HG02981 (cell line): ENCODE measurements at regions not wholly inside any gene's neighbourhood (a gene's known extent, or its start where the extent isn't known, plus 50 kb on each side); places are given as distances from the start of the nearest gene placed in this dataset.

Experiments used
- ATAC-seq: cut with Tn5 transposase; IDR thresholded peaks from one replicate; pipeline ENCODE4 v1.9.1; 2021; ENCODE audit warnings: mild to moderate bottlenecking, moderate library complexity; ENCODE audit not compliant: unreplicated experiment

DNA sequence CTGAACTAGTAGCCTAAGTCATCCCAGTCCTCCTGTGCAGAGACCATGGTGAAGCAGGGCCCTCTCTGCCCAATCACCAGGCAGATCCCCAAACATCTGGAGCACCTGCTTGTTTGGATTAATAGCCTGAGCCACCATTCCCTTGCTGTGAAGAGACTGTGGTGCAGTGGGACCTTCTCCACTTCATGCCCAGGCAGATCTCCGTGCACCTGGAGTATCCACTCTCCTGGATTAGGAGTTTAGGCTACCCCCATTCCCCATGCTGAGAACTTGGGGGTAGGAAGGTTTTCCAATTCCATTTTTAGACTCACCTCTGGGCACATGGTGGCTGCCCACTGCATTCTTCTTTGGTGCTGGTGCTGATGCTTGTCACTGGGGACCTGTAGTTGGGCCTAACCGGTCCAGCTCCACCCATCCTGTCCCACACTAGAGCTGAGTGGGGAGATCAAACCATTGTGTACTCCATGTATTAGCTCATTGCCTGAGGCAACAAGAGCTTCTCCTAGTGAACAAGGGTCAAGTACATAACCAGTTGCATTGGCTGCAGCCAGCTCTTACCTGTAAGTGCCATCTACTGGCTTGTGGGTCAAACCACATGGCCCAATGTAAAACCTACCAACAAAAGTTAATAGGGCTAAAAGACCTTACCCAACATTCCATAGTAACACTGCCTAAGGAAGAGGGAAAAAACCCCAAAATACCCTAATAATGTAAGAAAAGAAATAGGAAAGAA lies 382.5 kb upstream of the CBLB start:
- no peak for ATAC-seq

DNA sequence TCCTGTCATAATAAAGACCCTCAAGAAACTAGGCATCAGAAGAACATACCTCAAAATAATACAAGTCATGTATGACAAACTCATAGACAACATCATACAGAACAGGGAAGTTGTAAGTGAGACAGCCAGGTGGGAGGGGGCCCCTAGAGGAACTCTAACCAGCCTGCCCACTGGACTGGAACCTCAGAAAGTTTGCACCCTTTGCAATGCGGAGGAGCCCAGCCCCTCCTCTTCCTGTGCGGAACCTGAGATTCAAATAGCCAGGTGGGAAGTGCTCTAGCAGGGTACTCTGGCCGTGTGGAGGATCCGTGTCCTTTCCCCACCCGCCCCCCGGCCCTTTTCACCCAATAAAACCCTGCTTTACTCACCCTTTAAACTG lies 387.0 kb upstream of the CBLB start:
- peak; percentile 93 for ATAC-seq

GRCh38 chr3:106256249-106256957 lies 387.6 kb upstream of the CBLB start:
- ATAC-seq = peak; percentile 26

DNA sequence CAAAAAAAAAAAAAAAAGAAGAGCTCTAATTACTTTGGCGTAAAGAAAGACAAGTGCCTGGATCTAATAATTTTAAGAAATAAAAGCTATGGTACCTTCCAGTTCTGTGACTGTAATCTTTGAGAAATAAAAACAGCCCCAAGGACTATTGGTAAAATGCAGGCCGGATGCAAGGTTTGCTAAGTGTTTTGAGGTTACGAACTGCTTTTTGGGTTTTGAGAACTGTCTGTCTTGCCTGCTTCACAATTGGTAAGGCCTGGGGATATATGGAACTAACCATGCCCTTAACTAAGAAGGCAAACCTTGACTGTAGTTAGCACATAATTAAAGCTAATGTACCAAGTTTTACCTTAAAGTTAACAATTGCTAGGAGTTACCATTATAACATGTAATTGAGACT lies 388.4 kb upstream of the CBLB start:
- ATAC-seq = no peak

DNA sequence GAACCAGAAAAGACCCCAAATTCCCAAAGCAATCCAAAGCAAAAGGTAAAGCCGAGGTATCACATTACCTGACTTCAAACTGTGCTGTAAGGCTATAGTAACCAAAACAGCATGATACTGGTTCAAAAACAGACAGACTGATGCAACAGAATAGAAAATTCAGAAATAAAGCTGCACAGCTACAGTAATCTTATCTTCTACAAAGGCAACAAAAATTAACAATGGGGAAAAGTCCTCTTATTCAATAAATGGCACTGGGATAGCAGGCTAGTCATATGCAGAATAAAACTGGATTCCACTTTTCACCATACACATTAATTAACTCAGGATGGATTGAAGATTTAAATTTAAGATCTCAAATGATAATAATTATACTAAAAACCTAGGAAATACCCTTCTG lies 392.6 kb upstream of the CBLB start:
- ATAC-seq = no peak

GRCh38 chr3:106261915-106262683 lies 393.3 kb upstream of the CBLB start:
- ATAC-seq = no peak

DNA sequence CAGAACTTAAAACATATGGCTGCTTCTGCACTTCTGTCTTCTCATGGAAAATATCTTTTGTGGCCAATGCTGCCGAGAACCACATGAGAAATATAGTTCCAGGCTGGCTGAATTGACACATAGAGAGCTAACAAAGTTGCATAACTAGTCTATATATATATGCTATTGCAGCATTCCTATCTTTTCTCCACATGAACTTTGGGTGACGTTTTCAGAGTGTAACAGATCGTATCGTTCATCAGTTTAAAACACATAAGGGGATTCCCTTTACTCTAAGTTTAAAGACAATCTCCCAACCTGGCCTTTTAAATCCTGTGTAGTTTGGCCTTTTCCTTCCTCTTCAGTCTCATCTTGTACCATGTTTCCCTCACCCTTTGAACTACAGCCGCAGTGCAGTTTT lies 394.2 kb upstream of the CBLB start:
- no peak for ATAC-seq

DNA sequence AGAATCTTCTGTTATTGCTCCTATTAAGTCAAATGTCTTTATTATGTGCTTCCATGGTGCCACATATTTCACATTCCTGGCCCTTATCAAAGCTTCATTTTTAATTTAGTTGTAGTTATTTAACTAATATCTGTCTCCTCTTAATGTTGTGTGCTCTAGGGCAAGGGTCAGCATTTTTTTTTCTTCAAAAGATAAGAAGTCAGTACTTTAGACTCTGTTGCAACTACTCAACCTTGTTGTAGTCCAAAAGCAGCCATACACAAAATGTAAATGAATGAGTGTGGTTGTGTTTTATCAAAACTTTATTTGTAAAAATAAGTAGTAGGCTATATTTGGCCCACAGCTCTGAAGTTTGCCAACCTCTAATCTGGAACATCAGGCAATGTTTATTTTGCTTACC lies 394.7 kb upstream of the CBLB start:
- no peak for ATAC-seq

- ATAC-seq = no peak
Observed at GRCh38 chr3:106265704-106266103, 396.9 kb upstream of the CBLB start.

DNA sequence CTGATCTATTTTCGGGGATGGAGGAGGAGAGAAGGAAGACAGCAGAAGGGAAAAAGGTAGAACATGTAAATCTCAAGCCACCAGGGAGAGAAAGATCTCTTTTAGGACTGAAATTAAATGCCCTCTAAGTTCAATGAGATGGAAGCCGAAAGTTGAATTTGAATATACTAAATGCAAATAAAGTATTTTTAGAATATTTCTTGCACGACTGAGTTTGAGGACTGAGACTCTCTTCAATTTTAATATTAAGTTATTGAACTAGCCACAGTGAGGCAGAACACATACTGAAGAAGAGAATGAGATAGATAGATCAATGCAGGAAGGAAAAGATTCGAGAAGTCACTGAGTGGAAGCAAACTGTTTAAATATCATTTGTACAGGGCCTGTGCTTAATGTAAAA lies 399.9 kb upstream of the CBLB start:
- ATAC-seq = no peak

DNA sequence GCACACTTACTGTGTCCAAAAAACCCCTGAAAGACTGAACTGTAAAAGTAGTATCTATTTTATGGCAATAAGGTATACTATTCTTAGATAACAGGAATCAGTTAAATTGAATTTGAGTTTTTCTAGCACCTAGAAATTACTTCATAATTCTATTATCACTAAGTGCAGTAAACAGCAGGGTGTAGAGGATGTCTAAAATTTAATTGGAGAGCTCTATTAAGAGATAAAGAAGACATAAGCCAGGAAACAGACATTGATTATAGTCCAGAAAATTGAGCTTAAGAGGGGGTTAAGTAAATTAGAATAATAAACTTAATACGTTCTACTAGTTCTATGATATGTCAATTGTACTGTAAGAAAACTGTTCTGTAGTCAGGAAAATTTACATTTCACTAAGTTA lies 403.5 kb upstream of the CBLB start:
- ATAC-seq = no peak

DNA sequence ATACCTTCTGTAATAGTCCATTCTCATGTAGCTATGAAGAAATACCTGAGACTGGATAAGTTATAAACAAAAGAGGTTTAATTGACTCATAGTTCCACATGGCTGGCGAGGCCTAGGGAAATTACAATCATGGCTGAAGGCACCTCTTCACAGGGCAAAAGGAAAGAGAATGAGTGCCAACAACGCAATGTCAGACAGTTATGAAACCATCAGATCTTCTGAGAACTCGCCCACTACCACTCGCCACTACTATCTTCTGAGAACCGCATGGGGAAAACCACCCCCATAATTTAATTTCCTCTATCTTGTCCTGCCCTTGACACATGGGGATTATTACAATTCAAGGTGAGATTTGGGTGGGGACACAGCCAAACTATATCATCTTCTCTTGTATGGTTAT lies 406.8 kb upstream of the CBLB start:
- ATAC-seq = no peak

DNA sequence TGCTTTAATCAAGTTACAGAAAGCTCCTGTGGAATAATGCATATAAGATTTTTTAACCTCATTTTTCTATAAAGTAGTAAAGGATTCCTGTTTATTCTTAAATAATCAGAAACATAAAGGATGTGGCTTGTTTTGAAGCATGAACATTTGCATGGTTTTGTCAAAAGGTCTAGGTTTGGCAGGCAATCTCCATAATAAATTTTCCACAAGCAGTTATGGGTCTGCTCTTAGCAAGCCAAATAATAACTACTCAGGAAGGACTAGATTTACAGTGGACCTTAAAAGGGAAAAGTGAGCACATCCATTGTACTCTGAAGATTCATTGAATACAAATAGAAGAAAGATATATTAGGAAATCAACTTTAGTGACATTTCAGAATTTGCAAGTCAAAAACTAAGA lies 407.3 kb upstream of the CBLB start:
- no peak for ATAC-seq

GRCh38 chr3:106276755-106277612 lies 408.2 kb upstream of the CBLB start:
- ATAC-seq = no peak

DNA sequence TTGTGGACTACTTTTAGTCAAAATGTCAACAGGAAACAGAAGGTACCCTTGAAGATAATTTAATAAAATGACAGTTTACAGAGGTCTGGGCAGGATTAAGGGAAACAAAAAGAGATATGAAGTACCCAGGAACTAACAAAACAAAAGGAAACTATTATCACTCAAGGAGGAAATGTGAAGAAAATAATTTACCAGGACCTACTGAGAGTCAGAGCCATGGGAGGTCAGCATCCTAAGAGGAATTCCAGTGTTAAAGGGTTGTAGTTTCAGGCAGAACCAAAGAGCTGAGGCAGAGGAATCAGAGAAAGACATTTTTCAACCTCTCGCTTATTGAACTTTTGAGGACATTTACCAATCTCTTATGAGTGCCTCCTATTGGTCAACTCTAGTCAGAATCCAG lies 408.9 kb upstream of the CBLB start:
- ATAC-seq = no peak

- ATAC-seq = no peak
Observed at GRCh38 chr3:106281221-106281620, 412.4 kb upstream of the CBLB start.

DNA sequence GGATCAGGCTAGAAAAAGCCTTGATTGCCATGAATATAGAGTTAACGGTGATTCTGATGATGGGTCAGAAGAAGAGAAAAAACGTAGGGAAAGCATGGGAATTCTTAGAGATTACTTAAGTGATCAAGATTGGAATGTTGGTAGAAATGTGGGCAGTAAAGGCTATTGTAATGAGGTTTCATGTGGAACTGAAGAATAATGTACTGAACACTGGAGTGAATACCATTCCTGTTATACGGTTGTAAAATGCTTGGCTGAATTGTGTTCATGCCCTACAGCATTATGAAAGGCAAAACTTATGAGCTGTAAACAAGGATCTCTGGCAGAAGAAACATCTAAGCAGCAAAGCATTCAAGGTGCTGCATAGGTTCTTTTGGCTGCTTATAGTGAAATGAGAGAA lies 414.1 kb upstream of the CBLB start:
- no peak for ATAC-seq

- ATAC-seq = no peak
Observed at GRCh38 chr3:106288781-106289180, 420.0 kb upstream of the CBLB start.

- no peak for ATAC-seq
Observed at GRCh38 chr3:106290304-106290997, 421.6 kb upstream of the CBLB start.

GRCh38 chr3:106293161-106293560 lies 424.3 kb upstream of the CBLB start:
- ATAC-seq = no peak
